Keratinocyte (primary cell): ENCODE measurements at regions not wholly inside any gene's neighbourhood (a gene's known extent, or its start where the extent isn't known, plus 50 kb on each side); places are given as distances from the start of the nearest gene placed in this dataset.

Source experiments
- DNase-seq: peaks from one replicate; pipeline ENCODE4 v3.0.0-alpha.2; 2011; ENCODE audit warnings: low read depth, missing footprints, low spot score
- FAIRE-seq: peaks from 2 replicates; lab custom pipeline; 2011; peaks lifted over from hg19 to GRCh38; lab: Jason Lieb, UNC
- H2AFZ ChIP-seq: 2 replicates; pipeline ENCODE4 v1.6.0; 2012; ENCODE audit warnings: low read length, control low read depth, inconsistent platforms; ENCODE audit not compliant: control insufficient read depth
- H3K27ac ChIP-seq: 2 replicates; pipeline ENCODE4 v1.5.1; 2011; ENCODE audit warnings: low read length; ENCODE audit not compliant: control insufficient read depth, insufficient read depth
- H3K27me3 ChIP-seq: 3 replicates; pipeline ENCODE4 v1.6.0; 2011; ENCODE audit warnings: low read length; ENCODE audit not compliant: control insufficient read depth, insufficient read depth; ENCODE audit errors: extremely low read depth
- H3K36me3 ChIP-seq, 2 experiments: 2 replicates in 1 of 2; 3 replicates in 1 of 2; pipeline ENCODE4 v1.5.1; 2011; ENCODE audit warnings: low read length in 2 of 2, mild to moderate bottlenecking in 1 of 2; ENCODE audit not compliant: control insufficient read depth in 2 of 2, insufficient read depth in 2 of 2; ENCODE audit errors: extremely low read depth in 1 of 2
- H3K4me1 ChIP-seq: 3 replicates; pipeline ENCODE4 v1.5.1; 2011; ENCODE audit warnings: low read length; ENCODE audit not compliant: control insufficient read depth, insufficient read depth; ENCODE audit errors: extremely low read depth
- H3K4me2 ChIP-seq: 3 replicates; pipeline ENCODE4 v1.6.0; 2011; ENCODE audit warnings: low read depth, low read length; ENCODE audit not compliant: control insufficient read depth, insufficient read depth; ENCODE audit errors: extremely low read depth
- H3K4me3 ChIP-seq, 3 experiments: fragments of 200-600 bp in 1 of 3; sonication (generic) in 1 of 3; 2 replicates in 2 of 3; 3 replicates in 1 of 3; pipeline ENCODE4 v1.5.1; 2011 to 2016; ENCODE audit warnings: low read length in 3 of 3, mild to moderate bottlenecking in 3 of 3, control low read depth in 2 of 3, inconsistent platforms in 1 of 3, low read depth in 1 of 3, mixed read lengths in 1 of 3, mixed run types in 1 of 3, moderate library complexity in 1 of 3; ENCODE audit not compliant: control insufficient read depth in 2 of 3, insufficient read depth in 2 of 3; ENCODE audit errors: extremely low read depth in 1 of 3
- H3K79me2 ChIP-seq: 2 replicates; pipeline ENCODE4 v1.6.0; 2012; ENCODE audit warnings: low read length; ENCODE audit not compliant: control insufficient read depth, insufficient read depth
- H3K9ac ChIP-seq: 3 replicates; pipeline ENCODE4 v1.6.0; 2011; ENCODE audit warnings: low read length; ENCODE audit not compliant: control insufficient read depth, insufficient read depth; ENCODE audit errors: extremely low read depth
- H3K9me1 ChIP-seq: 3 replicates; pipeline ENCODE4 v1.6.0; 2011; ENCODE audit warnings: low read length; ENCODE audit not compliant: control insufficient read depth, insufficient read depth; ENCODE audit errors: extremely low read depth
- H3K9me3 ChIP-seq: 2 replicates; pipeline ENCODE4 v1.5.1; 2012; ENCODE audit warnings: low read depth, low read length; ENCODE audit not compliant: control insufficient read depth
- H4K20me1 ChIP-seq: 3 replicates; pipeline ENCODE4 v1.6.0; 2011; ENCODE audit warnings: low read length; ENCODE audit not compliant: control insufficient read depth, insufficient read depth; ENCODE audit errors: extremely low read depth
- CTCF ChIP-seq, 3 experiments: IDR thresholded peaks in 1 of 3; conservative IDR thresholded peaks in 1 of 3; optimal IDR thresholded peaks in 1 of 3; 2 replicates in 2 of 3; 3 replicates in 1 of 3; pipeline versions ENCODE3 to v1.5.1; 2011; ENCODE audit warnings: low read length in 3 of 3, mild to moderate bottlenecking in 3 of 3, moderate library complexity in 2 of 3, control low read depth in 1 of 3, inconsistent platforms in 1 of 3; ENCODE audit not compliant: insufficient read depth in 2 of 3; ENCODE audit errors: extremely low read depth in 1 of 3
- EZH2 ChIP-seq: IDR thresholded peaks from one replicate; pipeline ENCODE4 v1.6.1; 2012; ENCODE audit warnings: inconsistent platforms, mild to moderate bottlenecking, low read length, moderate library complexity
- dilution Hi-C: fragments of 300-500 bp; cut with MboI; formaldehyde crosslinking; loops from one replicate; pipeline ENCODE4 v1.7.0; 2020; ENCODE audit warnings: low sequenced_read_pairs; ENCODE audit not compliant: extremely low pct_ligation_motif_present

GRCh38 chr7:20991544-20991943 is 204.9 kb upstream of the SP8 start:
- H3K27ac ChIP-seq: no peak overlapping the region
- no peak overlapping the region for H3K4me3 ChIP-seq
- dilution Hi-C loops: no loop called here
- no peaks in the 10 kb centered on the region for H3K4me1 ChIP-seq
- FAIRE-seq (peak; percentile 83), DNase-seq (no peak)
- no peak overlapping the region for H3K4me2 ChIP-seq
- no peaks in the 10 kb centered on the region for H4K20me1 ChIP-seq
- H2AFZ ChIP-seq: no peak overlapping the region
- TF ChIP-seq EZH2: no peak
- TF ChIP-seq CTCF (optimal IDR thresholded peaks at IDR 0.05 in 1 of 3, IDR thresholded peaks at IDR 0.05 in 1 of 3, conservative IDR thresholded peaks at IDR 0.05 in 1 of 3; ENCODE audit: extremely low read depth in 1 of 3, insufficient read depth in 2 of 3, low read length in 3 of 3): peak; percentile 38 to 70 (median 61)
- H3K9ac ChIP-seq: no peak overlapping the region
- no peaks in the 10 kb centered on the region for H3K9me1 ChIP-seq
- H3K27me3 ChIP-seq: no peaks in the 10 kb centered on the region
- H3K79me2 ChIP-seq: no peaks in the 10 kb centered on the region
- no peaks in the 10 kb centered on the region for H3K36me3 ChIP-seq
- no peaks in the 10 kb centered on the region for H3K9me3 ChIP-seq

DNA sequence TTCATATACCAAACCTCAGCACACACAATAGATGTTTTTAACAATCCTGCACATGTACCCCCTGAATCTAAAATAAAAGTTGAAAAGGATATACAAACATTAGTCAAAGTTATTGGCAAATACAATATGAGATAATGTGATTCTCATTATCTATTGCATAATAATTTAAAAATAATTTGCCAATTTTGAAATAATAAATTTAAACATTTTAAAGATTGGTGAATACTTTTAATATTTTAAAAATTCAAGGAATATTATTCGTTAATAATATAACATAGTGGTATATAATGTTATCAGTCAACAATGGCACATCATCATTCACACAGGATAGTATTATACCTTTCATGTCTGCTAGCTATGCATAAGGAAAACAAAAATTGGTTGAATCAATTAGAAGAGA is 207.0 kb upstream of the SP8 start:
- H3K9me3 ChIP-seq: no peaks in the 10 kb centered on the region
- no peak overlapping the region for H3K4me2 ChIP-seq
- H3K9me1 ChIP-seq: no peaks in the 10 kb centered on the region
- no peak for DNase-seq
- no peak for FAIRE-seq
- dilution Hi-C loops: no loop called here
- no peaks in the 10 kb centered on the region for H3K36me3 ChIP-seq
- no peak overlapping the region for H3K27ac ChIP-seq
- no peaks in the 10 kb centered on the region for H3K79me2 ChIP-seq
- H2AFZ ChIP-seq: no peak overlapping the region
- H3K9ac ChIP-seq: no peak overlapping the region
- peaks cover 16% of the 10 kb centered on the region for H3K4me1 ChIP-seq
- H3K4me3 ChIP-seq: no peak overlapping the region
- H4K20me1 ChIP-seq: no peaks in the 10 kb centered on the region
- TF ChIP-seq EZH2 (no peak), CTCF (optimal IDR thresholded peaks at IDR 0.05 in 1 of 3, IDR thresholded peaks at IDR 0.05 in 1 of 3, conservative IDR thresholded peaks at IDR 0.05 in 1 of 3; ENCODE audit: extremely low read depth in 1 of 3, insufficient read depth in 2 of 3, low read length in 3 of 3) (no peak)
- H3K27me3 ChIP-seq: no peaks in the 10 kb centered on the region
